ENCODE measurements at regions not wholly inside any gene's neighbourhood (a gene's known extent, or its start where the extent isn't known, plus 50 kb on each side); places are given as distances from the start of the nearest gene placed in this dataset.
A peak's percentile ranks its signal among the peaks of the same experiment; 100 is the strongest.

DNA sequence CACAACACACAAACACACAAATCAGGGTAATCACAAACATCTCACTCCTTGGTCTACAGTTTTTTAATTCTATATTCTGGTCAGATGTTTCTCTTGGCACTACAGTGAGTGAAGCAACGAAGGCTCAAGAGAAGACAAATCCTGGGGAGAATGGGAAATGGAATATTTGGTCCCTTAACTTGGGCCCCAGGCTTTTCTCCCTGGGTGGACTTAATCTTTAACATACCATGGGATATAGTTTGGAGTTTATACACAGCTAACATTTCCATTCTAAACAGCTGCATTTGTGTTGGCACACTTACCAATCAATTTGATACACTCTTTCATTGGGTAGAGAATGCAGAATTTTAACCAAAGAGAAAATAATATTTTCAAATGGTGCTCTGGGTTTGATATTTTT, 1132.6 kb upstream of the SLC10A2 start:
- Mint-ChIP-seq H3K4me1 (no peaks in the 10 kb centered on the region), H3K27ac (ENCODE audit: low read depth) (no peak overlapping the region), H3K9me3 (peaks cover 15% of the 10 kb centered on the region), H3K4me3 (no peak overlapping the region), H3K36me3 (ENCODE audit: insufficient read depth) (no peaks in the 10 kb centered on the region), H3K27me3 (no peaks in the 10 kb centered on the region)
- DNase-seq (ENCODE audit: low spot score in 2 of 2) (no peak), ATAC-seq (replicated peaks; ENCODE audit: extremely low read depth, poor library complexity, severe bottlenecking) (no peak)

- Mint-ChIP-seq H3K36me3 (ENCODE audit: insufficient read depth) (no peaks in the 10 kb centered on the region), H3K27ac (ENCODE audit: low read depth) (no peak overlapping the region), H3K4me3 (no peak overlapping the region), H3K27me3 (no peaks in the 10 kb centered on the region), H3K9me3 (peaks cover 11% of the 10 kb centered on the region), H3K4me1 (no peaks in the 10 kb centered on the region)
- DNase-seq (ENCODE audit: low spot score in 2 of 2) (no peak), ATAC-seq (replicated peaks; ENCODE audit: extremely low read depth, poor library complexity, severe bottlenecking) (no peak)
Observed at GRCh38 chr13:104196611-104197010, 1130.4 kb upstream of the SLC10A2 start.

DNA sequence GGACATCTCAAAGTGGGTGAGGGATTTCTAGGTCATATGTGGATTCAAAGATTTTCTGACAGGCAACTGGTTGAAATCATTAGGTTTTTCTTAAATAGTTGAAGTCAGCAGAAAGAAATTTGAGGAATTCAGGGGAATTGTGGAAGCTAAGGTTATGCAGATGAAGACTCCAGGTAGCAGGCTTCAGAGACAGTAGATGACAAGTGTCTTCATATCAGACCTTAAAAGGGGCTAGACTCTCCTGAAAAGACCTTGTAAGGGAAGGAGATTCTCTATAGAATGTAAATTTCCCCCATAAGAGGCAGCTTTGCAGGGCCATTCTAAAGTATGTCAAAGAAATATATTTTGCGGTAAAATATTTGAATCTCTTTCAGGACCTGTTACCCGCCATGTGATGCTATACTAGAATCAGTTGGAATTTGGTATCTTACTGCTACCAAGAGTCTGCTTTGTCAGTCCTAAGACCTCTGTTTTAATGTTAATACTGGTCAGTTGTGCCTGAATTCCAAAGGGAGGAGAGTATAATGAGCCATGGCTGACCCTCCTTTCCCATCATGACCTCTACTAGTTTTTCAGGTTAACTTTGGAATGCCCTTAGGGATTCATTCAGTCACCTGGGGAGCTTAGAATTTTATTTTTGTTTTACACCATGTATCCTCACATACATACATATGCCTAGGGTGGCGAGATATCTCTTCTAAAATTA, 1115.5 kb upstream of the SLC10A2 start:
- no peak for DNase-seq (ENCODE audit: low spot score in 2 of 2)
- no peak overlapping the region for H3K4me3 Mint-ChIP-seq
- H3K27me3 Mint-ChIP-seq: no peaks in the 10 kb centered on the region
- H3K4me1 Mint-ChIP-seq: no peaks in the 10 kb centered on the region
- H3K36me3 Mint-ChIP-seq (ENCODE audit: insufficient read depth): no peaks in the 10 kb centered on the region
- ATAC-seq (replicated peaks; ENCODE audit: extremely low read depth, poor library complexity, severe bottlenecking): no peak
- peaks cover 14% of the 10 kb centered on the region for H3K9me3 Mint-ChIP-seq
- no peak overlapping the region for H3K27ac Mint-ChIP-seq (ENCODE audit: low read depth)

DNA sequence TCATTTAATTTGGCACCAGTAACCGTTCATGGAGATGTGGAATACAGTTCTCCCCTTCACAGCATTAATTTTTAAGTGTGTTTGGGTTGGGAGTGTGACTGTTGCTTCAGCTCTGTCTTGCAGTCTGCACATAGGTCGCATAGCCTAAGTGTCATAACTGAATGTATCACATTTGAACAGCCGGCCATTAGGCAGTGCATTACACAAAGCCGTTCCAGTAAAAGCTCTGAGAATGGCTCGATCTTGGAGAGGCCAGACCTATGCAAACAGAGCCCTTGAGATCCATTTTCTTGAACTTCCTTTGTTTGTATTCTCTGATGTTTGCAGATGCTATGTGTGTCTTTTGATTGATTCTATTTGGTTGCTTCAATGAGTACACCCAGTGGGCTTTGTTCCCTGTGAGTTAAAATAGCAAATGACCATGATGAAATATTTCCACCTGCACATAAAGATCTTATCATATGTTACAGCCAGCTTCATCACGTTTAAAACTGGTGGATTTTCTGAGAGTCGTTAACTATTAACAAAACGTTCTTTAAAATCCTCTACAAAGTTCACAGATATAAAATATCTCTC, 1104.9 kb upstream of the SLC10A2 start:
- H3K27ac Mint-ChIP-seq (ENCODE audit: low read depth): no peak overlapping the region
- DNase-seq (ENCODE audit: low spot score in 2 of 2) (no peak), ATAC-seq (replicated peaks; ENCODE audit: extremely low read depth, poor library complexity, severe bottlenecking) (no peak)
- no peaks in the 10 kb centered on the region for H3K4me1 Mint-ChIP-seq
- no peaks in the 10 kb centered on the region for H3K36me3 Mint-ChIP-seq (ENCODE audit: insufficient read depth)
- H3K9me3 Mint-ChIP-seq: peaks cover 6% of the 10 kb centered on the region
- H3K4me3 Mint-ChIP-seq: no peak overlapping the region
- no peaks in the 10 kb centered on the region for H3K27me3 Mint-ChIP-seq

GRCh38 chr13:104163866-104164630, 1097.8 kb upstream of the SLC10A2 start:
- no peaks in the 10 kb centered on the region for H3K4me1 Mint-ChIP-seq
- no peak for ATAC-seq (replicated peaks; ENCODE audit: extremely low read depth, poor library complexity, severe bottlenecking)
- no peak overlapping the region for H3K4me3 Mint-ChIP-seq
- H3K27me3 Mint-ChIP-seq: no peaks in the 10 kb centered on the region
- DNase-seq (ENCODE audit: low spot score in 2 of 2): no peak
- peaks cover 6% of the 10 kb centered on the region for H3K9me3 Mint-ChIP-seq
- no peaks in the 10 kb centered on the region for H3K36me3 Mint-ChIP-seq (ENCODE audit: insufficient read depth)
- no peak overlapping the region for H3K27ac Mint-ChIP-seq (ENCODE audit: low read depth)

GRCh38 chr13:104160536-104160935, 1094.3 kb upstream of the SLC10A2 start:
- ATAC-seq (replicated peaks; ENCODE audit: extremely low read depth, poor library complexity, severe bottlenecking): no peak
- Mint-ChIP-seq H3K9me3 (peaks cover 5% of the 10 kb centered on the region), H3K4me3 (no peak overlapping the region)

DNA sequence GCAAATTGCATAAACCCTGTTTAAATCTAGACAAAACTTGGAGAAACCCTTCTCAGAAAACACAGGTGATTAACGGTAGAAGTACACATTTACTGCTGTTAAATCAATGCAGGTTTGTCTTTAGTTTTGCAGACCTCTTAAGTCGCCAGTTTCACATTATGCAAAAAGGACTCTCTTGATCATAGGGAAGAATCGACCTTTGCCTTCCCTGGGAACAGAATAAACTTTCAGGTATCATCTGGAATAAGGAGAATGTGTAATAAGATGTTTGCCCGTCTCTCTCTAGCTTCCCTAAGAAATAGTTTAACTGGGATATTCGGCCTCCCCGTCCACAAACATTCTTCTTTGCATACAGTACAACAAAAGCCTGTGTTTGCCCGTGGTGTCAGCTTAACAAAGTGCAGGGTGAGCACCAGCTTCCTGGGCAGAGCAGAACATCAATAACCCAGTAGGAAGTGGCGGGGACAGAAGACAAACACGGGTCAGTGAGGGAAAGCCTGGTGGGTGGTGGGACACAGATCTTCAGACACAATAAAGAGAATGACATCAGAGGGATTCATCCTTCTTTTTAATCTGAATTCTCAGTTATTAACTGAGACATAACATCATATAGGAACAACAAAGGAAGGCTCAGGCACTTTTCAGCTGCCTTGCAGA, 1077.7 kb upstream of the SLC10A2 start:
- H3K27me3 Mint-ChIP-seq: no peaks in the 10 kb centered on the region
- no peaks in the 10 kb centered on the region for H3K4me1 Mint-ChIP-seq
- no peak for DNase-seq (ENCODE audit: low spot score in 2 of 2)
- H3K4me3 Mint-ChIP-seq: no peak overlapping the region
- no peaks in the 10 kb centered on the region for H3K36me3 Mint-ChIP-seq (ENCODE audit: insufficient read depth)
- H3K27ac Mint-ChIP-seq (ENCODE audit: low read depth): no peak overlapping the region
- H3K9me3 Mint-ChIP-seq: peaks cover 7% of the 10 kb centered on the region
- ATAC-seq (replicated peaks; ENCODE audit: extremely low read depth, poor library complexity, severe bottlenecking): no peak

More at GRCh38 chr13:104160536-104160935, 1094.3 kb upstream of the SLC10A2 start:
- Mint-ChIP-seq H3K36me3 (ENCODE audit: insufficient read depth) (no peaks in the 10 kb centered on the region), H3K27ac (ENCODE audit: low read depth) (no peak overlapping the region), H3K4me1 (no peaks in the 10 kb centered on the region), H3K27me3 (no peaks in the 10 kb centered on the region)
- no peak for DNase-seq (ENCODE audit: low spot score in 2 of 2)

GRCh38 chr13:104140552-104140951, 1074.3 kb upstream of the SLC10A2 start:
- DNase-seq (ENCODE audit: low spot score in 2 of 2) (no peak), ATAC-seq (replicated peaks; ENCODE audit: extremely low read depth, poor library complexity, severe bottlenecking) (no peak)
- H3K4me1 Mint-ChIP-seq: no peaks in the 10 kb centered on the region
- no peak overlapping the region for H3K4me3 Mint-ChIP-seq
- no peaks in the 10 kb centered on the region for H3K36me3 Mint-ChIP-seq (ENCODE audit: insufficient read depth)
- no peak overlapping the region for H3K27ac Mint-ChIP-seq (ENCODE audit: low read depth)
- no peaks in the 10 kb centered on the region for H3K27me3 Mint-ChIP-seq
- H3K9me3 Mint-ChIP-seq: peaks cover 5% of the 10 kb centered on the region

DNA sequence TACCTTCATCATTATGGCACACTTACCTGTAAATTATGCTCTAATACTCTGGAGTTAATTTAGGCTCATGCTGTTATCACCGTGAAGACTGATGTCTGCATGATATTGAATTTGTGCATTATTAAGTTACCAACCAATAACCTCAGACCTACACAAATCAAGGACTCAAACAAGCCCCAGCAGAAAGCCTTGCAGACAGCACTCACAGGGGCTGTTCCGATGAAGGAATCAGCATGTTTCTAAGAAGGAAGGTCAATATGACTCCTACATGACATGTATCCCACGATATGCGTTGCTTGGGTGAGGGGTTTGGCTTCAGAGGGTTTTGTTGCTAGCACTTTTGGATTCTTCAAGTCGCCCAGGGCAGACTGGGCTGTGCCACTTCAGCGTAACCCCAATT, 1071.2 kb upstream of the SLC10A2 start:
- Mint-ChIP-seq H3K9me3 (peaks cover 15% of the 10 kb centered on the region), H3K27me3 (no peaks in the 10 kb centered on the region), H3K27ac (ENCODE audit: low read depth) (no peak overlapping the region), H3K36me3 (ENCODE audit: insufficient read depth) (no peaks in the 10 kb centered on the region), H3K4me3 (no peak overlapping the region), H3K4me1 (no peaks in the 10 kb centered on the region)
- no peak for ATAC-seq (replicated peaks; ENCODE audit: extremely low read depth, poor library complexity, severe bottlenecking)
- DNase-seq (ENCODE audit: low spot score in 2 of 2): no peak

- H3K9me3 Mint-ChIP-seq: peaks cover 13% of the 10 kb centered on the region
- H3K4me1 Mint-ChIP-seq: no peaks in the 10 kb centered on the region
- H3K36me3 Mint-ChIP-seq (ENCODE audit: insufficient read depth): no peaks in the 10 kb centered on the region
- H3K27ac Mint-ChIP-seq (ENCODE audit: low read depth): no peak overlapping the region
- H3K27me3 Mint-ChIP-seq: no peaks in the 10 kb centered on the region
- DNase-seq (ENCODE audit: low spot score in 2 of 2) (no peak), ATAC-seq (replicated peaks; ENCODE audit: extremely low read depth, poor library complexity, severe bottlenecking) (peak; percentile 14)
- no peak overlapping the region for H3K4me3 Mint-ChIP-seq
Observed at GRCh38 chr13:104132849-104133248, 1066.6 kb upstream of the SLC10A2 start.

GRCh38 chr13:104114101-104114500, 1047.9 kb upstream of the SLC10A2 start:
- Mint-ChIP-seq H3K36me3 (ENCODE audit: insufficient read depth) (no peaks in the 10 kb centered on the region), H3K9me3 (peaks cover 13% of the 10 kb centered on the region), H3K4me3 (no peak overlapping the region), H3K27me3 (no peaks in the 10 kb centered on the region), H3K27ac (ENCODE audit: low read depth) (no peak overlapping the region), H3K4me1 (no peaks in the 10 kb centered on the region)
- ATAC-seq (replicated peaks; ENCODE audit: extremely low read depth, poor library complexity, severe bottlenecking): no peak
- DNase-seq (ENCODE audit: low spot score in 2 of 2): no peak

GRCh38 chr13:104111031-104111430, 1044.8 kb upstream of the SLC10A2 start:
- H3K27me3 Mint-ChIP-seq: no peaks in the 10 kb centered on the region
- no peaks in the 10 kb centered on the region for H3K4me1 Mint-ChIP-seq
- ATAC-seq (replicated peaks; ENCODE audit: extremely low read depth, poor library complexity, severe bottlenecking) (no peak), DNase-seq (ENCODE audit: low spot score in 2 of 2) (no peak)
- H3K36me3 Mint-ChIP-seq (ENCODE audit: insufficient read depth): no peaks in the 10 kb centered on the region
- no peak overlapping the region for H3K27ac Mint-ChIP-seq (ENCODE audit: low read depth)
- no peak overlapping the region for H3K4me3 Mint-ChIP-seq
- peaks cover 21% of the 10 kb centered on the region for H3K9me3 Mint-ChIP-seq

Measured in central memory CD8-positive, alpha-beta T cell (primary cell).